NCI-H2196 (cell line): ENCODE measurements at regions not wholly inside any gene's neighbourhood (a gene's known extent, or its start where the extent isn't known, plus 50 kb on each side); places are given as distances from the start of the nearest gene placed in this dataset.
"Not testable (repeated sequence)": the region's sequence is repeated elsewhere in the genome, so short reads cannot be mapped to it uniquely, and the experiment has no call there.

Experiments
- DNase-seq: peaks from one replicate; lab custom pipeline; 2025; ENCODE audit not compliant: unreplicated experiment; lab: John Stamatoyannopoulos, UW

DNA sequence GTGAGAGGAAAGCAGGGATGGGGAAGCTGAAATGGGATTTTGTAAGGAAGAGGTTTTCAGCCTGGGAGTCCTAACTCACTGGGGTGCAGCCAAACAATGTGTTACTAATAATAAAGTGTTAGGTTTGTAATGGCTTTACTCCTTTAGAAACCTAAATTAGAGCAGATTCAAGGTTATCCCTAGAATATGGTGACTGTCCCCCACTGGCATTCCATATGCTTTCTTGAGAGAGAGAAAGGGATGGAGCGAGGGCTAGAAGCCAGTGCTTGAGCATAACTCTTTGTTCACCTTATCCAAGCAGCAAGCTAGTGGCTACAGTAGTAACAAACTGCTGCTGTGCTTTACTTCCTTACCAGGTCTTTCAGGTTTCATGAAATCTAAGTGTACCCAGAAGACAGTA, 249.1 kb upstream of the PGRMC2 start:
- DNase-seq, result no peak

DNA sequence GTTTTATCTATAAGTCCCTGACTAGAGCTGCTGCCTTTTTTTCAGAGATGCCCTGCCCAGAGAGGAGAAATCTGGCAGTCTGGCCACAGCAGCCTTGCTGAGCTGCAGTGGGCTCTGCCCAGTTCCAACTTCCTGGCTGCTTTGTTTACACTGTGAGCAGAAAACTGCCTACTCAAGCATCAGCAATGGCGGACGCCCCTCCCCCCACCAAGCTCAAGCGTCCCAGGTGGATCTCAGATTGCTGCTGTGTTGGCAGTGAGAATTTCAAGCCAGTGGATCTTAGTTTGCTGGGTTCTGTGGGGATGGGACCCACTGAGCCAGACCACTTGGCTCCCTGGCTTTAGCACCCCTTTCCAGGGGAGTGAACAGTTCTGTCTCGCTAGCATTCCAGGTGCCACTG, 247.9 kb upstream of the PGRMC2 start:
- DNase-seq, result not testable (repeated sequence)

DNA sequence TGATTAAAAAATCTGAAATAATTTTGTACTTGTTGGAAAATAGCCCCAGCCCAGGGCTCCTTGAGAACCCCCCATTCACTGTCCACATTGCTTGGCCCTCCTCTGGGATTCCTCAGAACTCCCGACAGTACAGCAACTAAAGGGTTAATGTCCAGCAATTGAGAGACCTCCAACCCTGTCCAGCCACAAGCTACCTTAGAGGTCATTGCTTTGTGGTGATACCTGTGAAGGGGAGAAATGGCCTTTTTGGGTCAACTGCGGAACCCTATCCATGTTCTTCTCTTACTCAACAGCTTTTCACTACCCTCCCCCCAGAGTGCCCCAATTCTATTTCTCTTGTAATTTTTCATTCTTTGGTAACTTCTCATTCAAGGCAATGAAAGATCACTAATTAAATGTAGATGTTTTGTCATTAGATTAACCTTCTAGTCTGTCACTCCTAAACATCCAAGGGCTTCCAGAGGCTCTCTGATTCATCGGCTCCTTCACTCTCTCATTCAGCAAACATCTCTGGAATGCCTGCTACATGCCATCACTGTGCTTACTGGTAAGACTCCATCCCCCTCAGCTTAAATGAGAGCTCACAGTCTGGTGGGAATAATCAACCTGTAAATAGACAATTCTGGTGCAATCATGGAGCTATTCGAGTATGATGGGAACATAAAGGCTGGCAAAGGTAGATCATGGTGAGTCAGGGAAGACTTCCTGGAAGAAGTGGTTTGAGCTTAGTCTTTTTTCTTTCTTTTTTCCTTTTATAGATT, 241.4 kb upstream of the PGRMC2 start:
- DNase-seq, result no peak

DNA sequence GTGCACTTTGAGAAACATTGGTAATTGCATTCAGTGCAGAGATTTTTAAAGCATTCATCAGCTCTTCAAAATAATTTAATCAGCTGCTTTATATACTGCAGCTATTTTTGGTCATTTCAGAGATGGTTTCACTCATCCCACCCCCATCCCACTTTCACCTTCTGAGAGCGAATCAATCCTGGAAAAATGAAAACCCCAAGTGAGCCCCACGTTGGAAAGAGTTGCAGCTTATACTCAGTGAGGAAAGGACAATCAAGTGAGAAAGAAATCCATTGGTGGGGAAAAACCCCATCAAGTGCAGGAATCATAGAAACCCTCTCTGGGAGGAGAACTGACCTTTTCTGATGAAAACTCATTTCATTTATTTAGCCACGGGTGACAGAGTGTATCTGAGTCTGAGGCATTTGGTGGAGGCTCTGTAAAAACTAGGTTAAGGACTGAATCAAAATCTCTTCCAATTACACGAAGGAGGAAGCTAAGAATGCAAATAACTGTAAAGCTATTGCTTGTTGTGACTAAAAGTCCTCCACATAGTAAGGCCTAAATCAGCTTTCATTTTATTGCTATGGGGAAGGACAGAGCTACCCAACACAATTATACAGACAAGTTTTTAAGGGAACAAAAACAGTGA, 240.4 kb upstream of the PGRMC2 start:
- DNase-seq, result no peak

DNA sequence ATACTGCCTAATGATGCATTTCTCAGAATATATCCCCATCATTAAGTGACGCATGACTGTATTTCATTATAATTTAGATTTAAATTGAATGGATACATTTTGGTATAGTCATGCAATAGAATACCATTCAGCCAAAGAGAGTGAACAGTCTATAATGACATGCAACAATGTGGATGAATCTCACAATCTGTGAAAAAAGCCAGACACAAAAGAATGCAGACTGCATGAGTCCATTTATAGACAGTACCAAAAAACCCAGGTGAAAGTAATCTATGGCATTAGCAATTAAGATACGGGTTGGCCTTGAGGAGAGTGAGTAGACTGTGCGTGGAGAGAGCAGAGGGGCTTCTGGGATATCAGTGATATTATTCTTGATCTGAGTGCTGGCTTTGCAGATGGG, 239.7 kb upstream of the PGRMC2 start:
- no peak for DNase-seq

DNA sequence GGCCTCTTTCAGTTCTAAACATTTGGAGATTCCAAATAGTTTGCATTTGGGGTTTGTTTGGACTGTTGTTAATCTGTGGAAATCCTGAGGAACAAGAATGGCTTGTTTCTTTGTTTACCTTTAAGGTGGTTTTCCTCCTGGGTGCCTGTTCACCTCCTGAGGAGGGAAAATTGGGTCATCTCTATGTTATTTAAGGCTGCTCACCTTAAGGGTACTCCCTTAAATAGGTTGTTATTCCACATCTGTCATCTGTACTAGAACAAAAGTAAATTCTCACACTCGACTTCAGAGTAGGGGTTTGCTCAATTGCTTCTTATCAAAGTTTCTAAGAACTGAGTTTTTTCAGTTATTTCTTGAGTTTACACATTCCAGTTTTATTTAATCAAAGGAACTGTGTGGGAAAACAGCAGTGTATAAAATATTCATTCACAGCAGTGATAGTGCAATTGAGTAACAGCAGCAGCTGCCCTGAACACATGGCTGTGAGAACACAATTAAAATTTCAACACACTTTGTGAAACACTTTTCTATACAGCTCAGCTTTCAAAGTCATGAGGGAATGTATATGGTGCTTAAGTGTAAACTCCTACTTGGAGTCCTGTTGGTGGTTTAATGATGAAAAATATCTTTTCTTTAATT, 238.5 kb upstream of the PGRMC2 start:
- DNase-seq, result no peak

GRCh38 chr4:128525387-128525786, 237.8 kb upstream of the PGRMC2 start:
- no peak for DNase-seq

DNA sequence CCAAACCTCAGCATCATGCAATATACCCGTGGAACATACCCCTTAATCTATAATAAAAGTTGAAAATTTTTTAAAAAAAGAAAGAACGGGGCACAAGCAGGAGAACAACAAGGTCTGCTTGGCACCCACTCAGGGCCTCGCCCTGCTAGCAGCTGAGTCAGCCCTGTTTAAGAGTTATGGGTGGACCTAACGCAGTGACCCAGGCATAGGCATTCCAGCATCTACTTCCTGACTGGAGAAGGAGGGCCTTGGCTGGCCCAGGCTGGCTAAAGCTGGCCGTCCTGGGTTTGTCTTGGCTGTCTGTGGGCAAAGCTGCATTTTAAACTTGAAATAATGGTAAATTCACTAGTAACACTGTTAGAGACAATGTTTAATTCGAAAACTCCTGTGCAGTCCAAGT, 236.7 kb upstream of the PGRMC2 start:
- DNase-seq, result no peak

- DNase-seq, result no peak
These were observed 234.1 kb upstream of the PGRMC2 start for GRCh38 chr4:128521648-128522111.

DNA sequence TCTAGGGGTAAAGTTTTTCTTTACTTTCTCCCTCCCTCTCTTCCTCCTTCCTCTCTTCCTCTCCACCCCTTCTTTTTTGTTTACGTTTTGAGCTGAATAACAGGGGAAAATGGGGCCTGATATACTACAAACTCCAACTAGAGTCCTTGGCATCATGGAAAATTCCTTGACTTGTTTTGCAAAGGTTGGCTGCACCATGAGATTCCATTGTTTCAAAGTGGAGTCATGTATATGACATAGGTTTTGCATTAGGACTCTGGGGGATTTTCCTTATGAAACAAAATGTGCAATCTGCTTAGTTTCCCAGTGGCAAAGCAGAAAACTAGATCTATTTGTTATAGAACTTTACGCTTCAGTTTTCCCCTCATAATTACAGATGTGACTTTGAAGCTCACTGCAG, 233.5 kb upstream of the PGRMC2 start:
- DNase-seq, result no peak

- DNase-seq, result no peak
These were observed 231.7 kb upstream of the PGRMC2 start for GRCh38 chr4:128519163-128519830.

GRCh38 chr4:128517739-128518510, 230.3 kb upstream of the PGRMC2 start:
- no peak for DNase-seq

GRCh38 chr4:128517096-128517738, 229.6 kb upstream of the PGRMC2 start:
- no peak for DNase-seq

DNA sequence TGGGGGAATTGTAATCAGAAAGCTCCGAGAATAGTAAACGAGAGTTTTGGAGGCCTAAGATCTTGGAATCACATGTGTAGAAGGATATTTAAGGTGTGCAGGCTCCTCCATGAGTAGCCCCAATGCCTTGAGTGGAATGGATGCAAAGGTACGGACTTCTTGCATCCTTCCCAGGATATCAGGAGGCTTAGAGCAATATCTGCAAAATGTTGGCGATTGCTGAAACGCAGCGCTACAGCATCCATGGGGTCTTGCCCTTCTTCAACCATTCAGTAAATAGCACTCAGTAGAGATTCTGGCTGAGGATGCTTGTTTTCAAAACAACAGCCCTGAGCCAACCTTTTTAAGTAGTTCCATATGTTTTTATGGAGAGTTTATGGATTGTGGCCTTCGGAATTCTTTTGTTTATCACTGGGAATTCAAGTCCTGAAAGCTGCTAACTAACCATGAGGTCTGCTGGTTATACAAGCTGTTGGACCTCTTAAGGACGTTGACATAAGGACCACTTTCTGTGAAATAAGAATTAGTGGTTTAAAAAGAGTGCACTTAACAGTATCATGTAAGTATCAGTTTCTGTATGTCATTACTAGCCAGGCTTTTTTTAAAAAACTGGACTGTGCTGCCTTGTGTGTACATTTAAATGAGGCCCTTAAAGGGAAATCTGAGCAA, 228.8 kb upstream of the PGRMC2 start:
- no peak for DNase-seq

GRCh38 chr4:128513664-128514484, 226.3 kb upstream of the PGRMC2 start:
- no peak for DNase-seq

GRCh38 chr4:128512767-128513322, 225.2 kb upstream of the PGRMC2 start:
- DNase-seq, result no peak

- DNase-seq, result no peak
These were observed 224.5 kb upstream of the PGRMC2 start for GRCh38 chr4:128512161-128512560.

DNA sequence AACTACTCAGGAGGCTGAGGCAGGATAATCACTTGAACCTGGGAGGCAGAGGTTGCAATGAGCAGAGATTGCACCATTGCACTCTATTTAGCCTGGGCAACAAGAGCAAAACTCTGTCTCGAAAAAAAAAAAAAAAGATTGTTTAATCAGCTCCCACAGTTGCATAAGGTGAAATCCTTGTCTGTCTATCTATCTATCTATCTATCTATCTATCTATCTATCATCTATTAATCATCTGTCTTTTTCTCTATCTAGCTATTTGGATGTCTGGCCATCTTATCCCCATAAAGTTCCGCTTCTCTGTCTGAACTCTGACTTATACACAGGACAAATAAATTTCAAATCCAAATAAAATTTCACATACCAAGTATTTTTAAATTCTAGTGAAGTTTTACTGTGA, 223.2 kb upstream of the PGRMC2 start:
- DNase-seq, result no peak
